T follicular helper cell (primary cell): ENCODE measurements at regions not wholly inside any gene's neighbourhood (a gene's known extent, or its start where the extent isn't known, plus 50 kb on each side); places are given as distances from the start of the nearest gene placed in this dataset.

Source experiments
- DNase-seq: peaks from one replicate; pipeline ENCODE4 v3.0.0-alpha.2; 2020; ENCODE audit warnings: low read depth

- DNase-seq = no peak
Observed at GRCh38 chr20:50258790-50259483, 68.3 kb downstream of the CEBPB start.

GRCh38 chr20:50259705-50260478 is 69.3 kb downstream of the CEBPB start:
- DNase-seq = no peak

- no peak for DNase-seq
Observed at GRCh38 chr20:50260479-50261221, 70.0 kb downstream of the CEBPB start.

GRCh38 chr20:50261471-50262212 is 71.0 kb downstream of the CEBPB start:
- no peak for DNase-seq

GRCh38 chr20:50263831-50264230 is 73.2 kb downstream of the CEBPB start:
- no peak for DNase-seq

- no peak for DNase-seq
Observed at GRCh38 chr20:50264534-50265145, 74.0 kb downstream of the CEBPB start.

GRCh38 chr20:50265245-50265946 is 74.8 kb downstream of the CEBPB start:
- no peak for DNase-seq

- DNase-seq = no peak
Observed at GRCh38 chr20:50266293-50267040, 75.8 kb downstream of the CEBPB start.

- no peak for DNase-seq
Observed at GRCh38 chr20:50267041-50267865, 76.6 kb downstream of the CEBPB start.

GRCh38 chr20:50267866-50268219 is 77.2 kb downstream of the CEBPB start:
- no peak for DNase-seq

- no peak for DNase-seq
Observed at GRCh38 chr20:50269091-50270033, 78.7 kb downstream of the CEBPB start.

- no peak for DNase-seq
Observed at GRCh38 chr20:50270034-50270395, 79.4 kb downstream of the CEBPB start.

GRCh38 chr20:50270569-50270968 is 79.9 kb downstream of the CEBPB start:
- DNase-seq = no peak

GRCh38 chr20:50271176-50271575 is 80.5 kb downstream of the CEBPB start:
- no peak for DNase-seq

- no peak for DNase-seq
Observed at GRCh38 chr20:50271612-50272011, 81.0 kb downstream of the CEBPB start.

- DNase-seq = no peak
Observed at GRCh38 chr20:50272030-50272723, 81.5 kb downstream of the CEBPB start.

- no peak for DNase-seq
Observed at GRCh38 chr20:50272724-50273446, 82.3 kb downstream of the CEBPB start.
